GM21825 (cell line): ENCODE measurements at regions not wholly inside any gene's neighbourhood (a gene's known extent, or its start where the extent isn't known, plus 50 kb on each side); places are given as distances from the start of the nearest gene placed in this dataset.

Experiments
- ATAC-seq: cut with Tn5 transposase; IDR thresholded peaks from one replicate; pipeline ENCODE4 v1.9.1; 2021; ENCODE audit warnings: mild to moderate bottlenecking, moderate library complexity; ENCODE audit not compliant: unreplicated experiment

- ATAC-seq, result no peak
Observed at GRCh38 chr2:144285324-144285723, 234.6 kb downstream of the ZEB2 start.

- no peak for ATAC-seq
Observed at GRCh38 chr2:144281476-144281875, 238.4 kb downstream of the ZEB2 start.

- ATAC-seq, result no peak
Observed at GRCh38 chr2:144280009-144280408, 239.9 kb downstream of the ZEB2 start.

GRCh38 chr2:144279165-144279564 is 240.8 kb downstream of the ZEB2 start:
- ATAC-seq, result no peak

GRCh38 chr2:144277622-144278354 is 242.1 kb downstream of the ZEB2 start:
- ATAC-seq, result no peak

- ATAC-seq, result no peak
Observed at GRCh38 chr2:144275340-144275739, 244.6 kb downstream of the ZEB2 start.

- no peak for ATAC-seq
Observed at GRCh38 chr2:144274131-144274530, 245.8 kb downstream of the ZEB2 start.

GRCh38 chr2:144270951-144271350 is 249.0 kb downstream of the ZEB2 start:
- no peak for ATAC-seq

- no peak for ATAC-seq
Observed at GRCh38 chr2:144268036-144268678, 251.8 kb downstream of the ZEB2 start.

GRCh38 chr2:144267239-144267638 is 252.7 kb downstream of the ZEB2 start:
- peak; percentile 87 for ATAC-seq

- ATAC-seq, result no peak
Observed at GRCh38 chr2:144265654-144266053, 254.3 kb downstream of the ZEB2 start.

GRCh38 chr2:144261966-144262365 is 258.0 kb downstream of the ZEB2 start:
- no peak for ATAC-seq

- no peak for ATAC-seq
Observed at GRCh38 chr2:144261336-144261735, 258.6 kb downstream of the ZEB2 start.

- ATAC-seq, result no peak
Observed at GRCh38 chr2:144259332-144259731, 260.6 kb downstream of the ZEB2 start.

GRCh38 chr2:144258154-144258553 is 261.8 kb downstream of the ZEB2 start:
- ATAC-seq, result no peak

- ATAC-seq, result no peak
Observed at GRCh38 chr2:144256996-144257707, 262.8 kb downstream of the ZEB2 start.

GRCh38 chr2:144254342-144255235 is 265.3 kb downstream of the ZEB2 start:
- ATAC-seq, result no peak

- no peak for ATAC-seq
Observed at GRCh38 chr2:144253743-144254142, 266.2 kb downstream of the ZEB2 start.

GRCh38 chr2:144252694-144253093 is 267.2 kb downstream of the ZEB2 start:
- no peak for ATAC-seq

- ATAC-seq, result peak; percentile 44
Observed at GRCh38 chr2:144249035-144249637, 270.8 kb downstream of the ZEB2 start.
